ENCODE measurements at regions not wholly inside any gene's neighbourhood (a gene's known extent, or its start where the extent isn't known, plus 50 kb on each side); places are given as distances from the start of the nearest gene placed in this dataset.

DNA sequence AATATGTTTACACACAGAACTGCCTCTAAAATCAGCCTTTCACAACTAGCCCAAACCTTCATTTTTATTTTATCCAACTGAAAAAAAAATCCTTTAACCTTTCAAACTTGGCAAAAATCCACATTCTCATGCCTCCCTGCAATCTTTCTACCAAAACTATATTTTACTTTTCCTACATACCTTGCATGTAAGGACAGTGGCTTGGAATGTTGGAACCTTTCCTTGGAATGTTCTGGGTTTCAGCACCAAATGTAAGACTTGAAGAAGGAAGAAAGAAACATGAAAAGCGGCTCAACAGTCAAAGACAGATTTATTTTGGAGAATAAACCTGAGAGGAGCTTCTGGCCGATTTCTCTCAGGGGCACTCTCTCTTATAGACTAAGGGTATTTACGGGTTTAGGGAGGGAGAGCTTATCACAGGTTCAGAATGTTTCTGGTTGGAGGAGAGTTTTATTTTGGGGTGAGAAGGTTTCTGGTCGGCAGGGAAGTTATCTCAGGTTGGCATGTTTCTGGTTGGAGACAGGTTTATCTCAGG, 79.7 kb downstream of the RRM2 start:
- Histone ChIP-seq H3K27ac (ENCODE audit: low read depth, low read length) (no peak overlapping the region), H3K4me3 (replicated peaks in 1 of 2; ENCODE audit: low read depth in 1 of 2, low read length in 2 of 2) (no peak overlapping the region), H3K9ac (ENCODE audit: low read length) (no peak overlapping the region), H2AFZ (ENCODE audit: low read depth, low read length, poor library complexity, severe bottlenecking) (no peak overlapping the region), H3K27me3 (ENCODE audit: insufficient read depth, low read length) (no peaks in the 10 kb centered on the region), H3K9me2 (ENCODE audit: insufficient read depth) (no peaks in the 10 kb centered on the region), H3K9me3 (ENCODE audit: control insufficient read depth in 1 of 2, insufficient read depth in 1 of 2, low read depth in 1 of 2, low read length in 2 of 2) (no peaks in the 10 kb centered on the region), H3K4me2 (ENCODE audit: low read length) (no peak overlapping the region), H3K4me1 (ENCODE audit: control insufficient read depth in 1 of 2, insufficient read depth in 2 of 2, low read length in 2 of 2) (no peaks in the 10 kb centered on the region), H3K79me2 (ENCODE audit: insufficient read depth, low read length) (no peaks in the 10 kb centered on the region), H3K36me3 (ENCODE audit: control insufficient read depth in 1 of 2, insufficient read depth in 2 of 2, low read length in 2 of 2) (no peaks in the 10 kb centered on the region), H4K20me1 (ENCODE audit: insufficient read depth) (no peaks in the 10 kb centered on the region)
- CTCF ChIA-PET: no interaction called here
- TF ChIP-seq, protein P1, sequence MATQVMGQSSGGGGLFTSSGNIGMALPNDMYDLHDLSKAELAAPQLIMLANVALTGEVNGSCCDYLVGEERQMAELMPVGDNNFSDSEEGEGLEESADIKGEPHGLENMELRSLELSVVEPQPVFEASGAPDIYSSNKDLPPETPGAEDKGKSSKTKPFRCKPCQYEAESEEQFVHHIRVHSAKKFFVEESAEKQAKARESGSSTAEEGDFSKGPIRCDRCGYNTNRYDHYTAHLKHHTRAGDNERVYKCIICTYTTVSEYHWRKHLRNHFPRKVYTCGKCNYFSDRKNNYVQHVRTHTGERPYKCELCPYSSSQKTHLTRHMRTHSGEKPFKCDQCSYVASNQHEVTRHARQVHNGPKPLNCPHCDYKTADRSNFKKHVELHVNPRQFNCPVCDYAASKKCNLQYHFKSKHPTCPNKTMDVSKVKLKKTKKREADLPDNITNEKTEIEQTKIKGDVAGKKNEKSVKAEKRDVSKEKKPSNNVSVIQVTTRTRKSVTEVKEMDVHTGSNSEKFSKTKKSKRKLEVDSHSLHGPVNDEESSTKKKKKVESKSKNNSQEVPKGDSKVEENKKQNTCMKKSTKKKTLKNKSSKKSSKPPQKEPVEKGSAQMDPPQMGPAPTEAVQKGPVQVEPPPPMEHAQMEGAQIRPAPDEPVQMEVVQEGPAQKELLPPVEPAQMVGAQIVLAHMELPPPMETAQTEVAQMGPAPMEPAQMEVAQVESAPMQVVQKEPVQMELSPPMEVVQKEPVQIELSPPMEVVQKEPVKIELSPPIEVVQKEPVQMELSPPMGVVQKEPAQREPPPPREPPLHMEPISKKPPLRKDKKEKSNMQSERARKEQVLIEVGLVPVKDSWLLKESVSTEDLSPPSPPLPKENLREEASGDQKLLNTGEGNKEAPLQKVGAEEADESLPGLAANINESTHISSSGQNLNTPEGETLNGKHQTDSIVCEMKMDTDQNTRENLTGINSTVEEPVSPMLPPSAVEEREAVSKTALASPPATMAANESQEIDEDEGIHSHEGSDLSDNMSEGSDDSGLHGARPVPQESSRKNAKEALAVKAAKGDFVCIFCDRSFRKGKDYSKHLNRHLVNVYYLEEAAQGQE (IDR thresholded peaks at IDR 0.05; ENCODE audit: low read depth): no peak
- no peak for TF ChIP-seq POLR2AphosphoS5 (IDR thresholded peaks at IDR 0.05; ENCODE audit: low read depth, low read length)
- no peak for TF ChIP-seq YY1 (IDR thresholded peaks at IDR 0.05; ENCODE audit: extremely low read depth, insufficient replicate concordance, low read depth, low read length)
- TF ChIP-seq SIN3A (IDR thresholded peaks at IDR 0.05; ENCODE audit: low read depth): no peak
- no TSS peak for BruUV-seq (replicated peaks)
- intact Hi-C loops (cut with micrococcal nuclease): no loop called here
- DNase-seq (ENCODE audit: low read depth, low spot score) (no peak), ATAC-seq (no peak)
- RAD21 ChIA-PET (ENCODE audit: low non-redundant PET in 1 of 2, low total read pairs in 2 of 2, uncharacterized antibody in 2 of 2, unreplicated experiment in 2 of 2): no interaction called here
- POLR2A ChIA-PET: no interaction called here
